GM12865 (cell line): ENCODE measurements at regions not wholly inside any gene's neighbourhood (a gene's known extent, or its start where the extent isn't known, plus 50 kb on each side); places are given as distances from the start of the nearest gene placed in this dataset.
"Not testable (repeated sequence)": the region's sequence is repeated elsewhere in the genome, so short reads cannot be mapped to it uniquely, and the experiment has no call there.

Source experiments
- DNase-seq: peaks from one replicate; pipeline ENCODE4 v3.0.0; 2010; ENCODE audit warnings: low read depth
- H3K4me3 ChIP-seq: 2 replicates; pipeline ENCODE4 v1.5.1; 2011; ENCODE audit warnings: mild to moderate bottlenecking, low read depth, low read length, control low read depth
- CTCF ChIP-seq: IDR thresholded peaks from 2 replicates; pipeline ENCODE4 v1.5.1; 2011; ENCODE audit warnings: low read length, control low read depth, low read depth, inconsistent platforms; ENCODE audit not compliant: insufficient read depth; ENCODE audit errors: missing control alignments

- H3K4me3 ChIP-seq, result no peak overlapping the region
- TF ChIP-seq CTCF, result no peak
- no peak for DNase-seq
These were observed 193.2 kb upstream of the HS6ST1 start for GRCh38 chr2:128511731-128512378.

GRCh38 chr2:128512379-128513115, 193.9 kb upstream of the HS6ST1 start:
- no peak for TF ChIP-seq CTCF
- H3K4me3 ChIP-seq, result no peak overlapping the region
- DNase-seq, result no peak

GRCh38 chr2:128513116-128513960, 194.7 kb upstream of the HS6ST1 start:
- DNase-seq, result no peak
- no peak for TF ChIP-seq CTCF
- no peak overlapping the region for H3K4me3 ChIP-seq

- no peak overlapping the region for H3K4me3 ChIP-seq
- TF ChIP-seq CTCF, result no peak
- peak; percentile 26 for DNase-seq
These were observed 195.3 kb upstream of the HS6ST1 start for GRCh38 chr2:128513961-128514283.

- no peak for TF ChIP-seq CTCF
- no peak for DNase-seq
- H3K4me3 ChIP-seq, result no peak overlapping the region
These were observed 195.9 kb upstream of the HS6ST1 start for GRCh38 chr2:128514555-128514955.

- H3K4me3 ChIP-seq, result no peak overlapping the region
- DNase-seq, result no peak
- no peak for TF ChIP-seq CTCF
These were observed 198.3 kb upstream of the HS6ST1 start for GRCh38 chr2:128516938-128517337.

- not testable (repeated sequence) for DNase-seq, H3K4me3 ChIP-seq
These were observed 200.4 kb upstream of the HS6ST1 start for GRCh38 chr2:128519028-128519427.
